Smooth muscle cell (in vitro differentiated cells): ENCODE measurements at regions not wholly inside any gene's neighbourhood (a gene's known extent, or its start where the extent isn't known, plus 50 kb on each side); places are given as distances from the start of the nearest gene placed in this dataset.

ENCODE experiments used
- DNase-seq: peaks from one replicate; lab custom pipeline; 2025; ENCODE audit not compliant: unreplicated experiment; lab: John Stamatoyannopoulos, UW
- H2AFZ ChIP-seq: fragments of 200-600 bp; sonication (generic); 2 replicates; pipeline ENCODE4 v1.6.0; 2016; ENCODE audit warnings: antibody characterized with exemption, low read depth, mild to moderate bottlenecking
- H3F3A ChIP-seq: fragments of 200-600 bp; sonication (generic); 2 replicates; pipeline ENCODE4 v1.6.0; 2017; ENCODE audit warnings: antibody characterized with exemption, low read depth
- H3K27ac ChIP-seq: fragments of 200-600 bp; sonication (generic); 2 replicates; pipeline ENCODE4 v1.5.1; 2016; ENCODE audit warnings: low read depth, mild to moderate bottlenecking
- H3K27me3 ChIP-seq: fragments of 200-600 bp; sonication (generic); 2 replicates; pipeline ENCODE4 v1.6.1; 2016; ENCODE audit warnings: low read depth, mild to moderate bottlenecking
- H3K36me3 ChIP-seq: fragments of 200-600 bp; sonication (generic); 2 replicates; pipeline ENCODE4 v1.5.1; 2016; ENCODE audit warnings: low read depth
- H3K4me1 ChIP-seq: fragments of 200-600 bp; sonication (generic); 2 replicates; pipeline ENCODE4 v1.5.1; 2016; ENCODE audit warnings: low read depth
- H3K4me2 ChIP-seq: fragments of 200-600 bp; sonication (generic); 2 replicates; pipeline ENCODE4 v1.6.0; 2016; ENCODE audit warnings: mild to moderate bottlenecking
- H3K4me3 ChIP-seq: fragments of 200-600 bp; sonication (generic); 2 replicates; pipeline ENCODE4 v1.5.1; 2016; ENCODE audit warnings: mild to moderate bottlenecking
- H3K79me2 ChIP-seq: fragments of 200-600 bp; sonication (generic); 2 replicates; pipeline ENCODE4 v1.6.0; 2016; ENCODE audit warnings: low read depth, mild to moderate bottlenecking
- H3K9ac ChIP-seq: fragments of 200-600 bp; sonication (generic); 2 replicates; pipeline ENCODE4 v1.6.0; 2016; ENCODE audit warnings: low read depth
- H3K9me3 ChIP-seq: fragments of 200-600 bp; sonication (generic); replicated peaks from 2 replicates; pipeline ENCODE4 v1.5.1; 2016; ENCODE audit warnings: low read depth
- H4K20me1 ChIP-seq: fragments of 200-600 bp; sonication (generic); 2 replicates; pipeline ENCODE4 v1.6.0; 2016; ENCODE audit warnings: low read depth
- WGBS: methylation state at CpG from one replicate; pipeline ENCODE4 v1.1.7; 2016; ENCODE audit warnings: low lambda C conversion rate; 5-methylcytosine and 5-hydroxymethylcytosine counted together
- TF ChIP-seq, protein P1 (sequence below): fragments of 200-600 bp; sonication (generic); IDR thresholded peaks from 2 replicates; pipeline ENCODE4 v1.5.1; 2017; ENCODE audit warnings: borderline replicate concordance, mild to moderate bottlenecking, antibody characterized with exemption; ENCODE audit not compliant: insufficient read depth, poor library complexity, severe bottlenecking

DNA sequence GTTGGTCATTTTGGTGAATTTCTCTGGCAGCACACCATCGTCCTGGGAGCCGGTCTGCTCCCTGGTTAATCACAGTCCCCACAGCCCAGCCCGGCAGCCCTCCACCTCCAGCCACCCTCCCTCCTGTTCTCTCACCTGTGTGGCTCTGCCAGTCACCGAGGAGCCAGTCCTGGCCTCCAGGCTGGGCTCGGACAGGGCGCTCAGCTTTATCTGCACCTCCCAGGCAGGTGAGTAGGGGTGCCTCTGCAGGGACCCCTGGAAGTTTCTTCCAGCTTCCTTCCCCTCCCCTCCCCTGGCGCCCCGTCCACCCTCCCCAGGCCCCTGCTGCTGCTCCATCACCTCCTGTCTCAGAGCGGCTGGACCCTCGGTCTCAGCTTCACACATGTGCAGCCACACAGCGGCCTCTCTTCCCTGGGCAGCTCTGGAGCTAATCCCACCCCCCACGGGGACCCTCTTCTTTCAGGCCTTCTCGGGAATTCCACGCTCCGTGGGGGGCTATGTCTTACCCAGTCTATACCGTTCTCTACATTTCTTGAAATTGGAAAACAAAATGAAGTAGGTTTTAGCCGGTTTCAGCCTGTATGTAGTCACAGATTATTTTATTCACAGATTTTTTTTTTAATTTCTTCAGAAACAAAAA, 213.9 kb upstream of the PPP2R2D start:
- WGBS, result 77% methylated on average over 13 of the region's 17 CpGs
- no peak for DNase-seq
- Histone ChIP-seq H3K4me2 (no peak overlapping the region), H3K27me3 (peaks cover 3% of the 10 kb centered on the region), H3K4me3 (no peak overlapping the region), H3K27ac (no peak overlapping the region), H3K4me1 (peaks cover 13% of the 10 kb centered on the region), H3K79me2 (no peaks in the 10 kb centered on the region), H3K36me3 (no peaks in the 10 kb centered on the region), H3K9ac (no peak overlapping the region), H3F3A (no peaks in the 10 kb centered on the region), H2AFZ (no peak overlapping the region), H3K9me3 (no peaks in the 10 kb centered on the region), H4K20me1 (no peaks in the 10 kb centered on the region)
- TF ChIP-seq, protein P1, sequence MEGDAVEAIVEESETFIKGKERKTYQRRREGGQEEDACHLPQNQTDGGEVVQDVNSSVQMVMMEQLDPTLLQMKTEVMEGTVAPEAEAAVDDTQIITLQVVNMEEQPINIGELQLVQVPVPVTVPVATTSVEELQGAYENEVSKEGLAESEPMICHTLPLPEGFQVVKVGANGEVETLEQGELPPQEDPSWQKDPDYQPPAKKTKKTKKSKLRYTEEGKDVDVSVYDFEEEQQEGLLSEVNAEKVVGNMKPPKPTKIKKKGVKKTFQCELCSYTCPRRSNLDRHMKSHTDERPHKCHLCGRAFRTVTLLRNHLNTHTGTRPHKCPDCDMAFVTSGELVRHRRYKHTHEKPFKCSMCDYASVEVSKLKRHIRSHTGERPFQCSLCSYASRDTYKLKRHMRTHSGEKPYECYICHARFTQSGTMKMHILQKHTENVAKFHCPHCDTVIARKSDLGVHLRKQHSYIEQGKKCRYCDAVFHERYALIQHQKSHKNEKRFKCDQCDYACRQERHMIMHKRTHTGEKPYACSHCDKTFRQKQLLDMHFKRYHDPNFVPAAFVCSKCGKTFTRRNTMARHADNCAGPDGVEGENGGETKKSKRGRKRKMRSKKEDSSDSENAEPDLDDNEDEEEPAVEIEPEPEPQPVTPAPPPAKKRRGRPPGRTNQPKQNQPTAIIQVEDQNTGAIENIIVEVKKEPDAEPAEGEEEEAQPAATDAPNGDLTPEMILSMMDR, result no peak

DNA sequence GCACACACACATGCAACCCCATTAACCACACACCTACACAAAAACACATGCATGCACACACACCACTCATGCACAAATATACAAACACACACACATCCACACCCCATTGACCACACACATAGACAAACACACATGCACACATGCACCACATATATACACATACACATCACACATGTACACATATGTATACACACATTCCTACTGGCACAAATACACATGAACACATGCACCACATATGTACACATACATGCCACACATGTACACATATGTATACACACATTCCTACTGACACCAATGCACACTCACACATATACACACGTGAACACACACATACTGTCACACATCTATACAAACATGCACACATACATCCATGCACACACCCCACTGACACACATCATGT, 212.5 kb upstream of the PPP2R2D start:
- H3K36me3 ChIP-seq, result no peaks in the 10 kb centered on the region
- H3K79me2 ChIP-seq, result no peaks in the 10 kb centered on the region
- peaks cover 13% of the 10 kb centered on the region for H3K4me1 ChIP-seq
- no peak overlapping the region for H3K27ac ChIP-seq
- no peak overlapping the region for H2AFZ ChIP-seq
- H3K9me3 ChIP-seq, result no peaks in the 10 kb centered on the region
- H3K4me3 ChIP-seq, result no peak overlapping the region
- H3F3A ChIP-seq, result no peaks in the 10 kb centered on the region
- TF ChIP-seq, protein P1, result no peak
- H3K27me3 ChIP-seq, result peaks cover 13% of the 10 kb centered on the region
- no peak for DNase-seq
- no peaks in the 10 kb centered on the region for H4K20me1 ChIP-seq
- no peak overlapping the region for H3K9ac ChIP-seq
- no peak overlapping the region for H3K4me2 ChIP-seq
- WGBS, result 89% methylated on average over 1 of the region's 1 CpG

DNA sequence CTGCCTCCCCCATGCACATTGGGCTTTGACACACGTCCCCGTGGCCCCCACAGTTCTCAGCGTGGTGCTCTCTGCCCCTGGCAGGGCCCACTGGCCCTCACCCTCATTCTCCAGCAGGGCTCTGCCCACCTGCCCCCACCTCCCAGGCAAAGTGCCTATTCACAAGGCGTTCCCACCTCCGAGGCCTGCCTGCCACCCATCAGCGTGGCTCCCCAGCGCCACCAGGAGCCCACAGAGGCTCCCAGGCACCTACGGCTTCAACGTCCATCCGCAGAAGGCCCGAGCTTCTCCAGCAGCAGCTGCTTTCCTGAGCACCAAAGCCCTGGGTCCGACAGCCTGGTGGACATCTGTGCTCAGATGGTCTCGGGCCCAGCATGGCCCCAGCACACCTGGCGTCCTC, 211.8 kb upstream of the PPP2R2D start:
- WGBS, result 69% methylated on average over 14 of the region's 14 CpGs
- Histone ChIP-seq H3K36me3 (no peaks in the 10 kb centered on the region), H3K79me2 (no peaks in the 10 kb centered on the region), H3F3A (no peaks in the 10 kb centered on the region), H3K9me3 (no peaks in the 10 kb centered on the region), H3K4me2 (no peak overlapping the region), H2AFZ (no peak overlapping the region), H3K27me3 (peaks cover 18% of the 10 kb centered on the region), H4K20me1 (no peaks in the 10 kb centered on the region), H3K4me1 (peaks cover 13% of the 10 kb centered on the region), H3K9ac (no peak overlapping the region), H3K4me3 (no peak overlapping the region), H3K27ac (no peak overlapping the region)
- no peak for DNase-seq
- TF ChIP-seq, protein P1, result no peak

GRCh38 chr10:131689486-131689885, 211.3 kb upstream of the PPP2R2D start:
- Histone ChIP-seq H3K4me3 (no peak overlapping the region), H3K4me1 (peaks cover 13% of the 10 kb centered on the region), H3K9ac (no peak overlapping the region), H3K9me3 (no peaks in the 10 kb centered on the region), H3K4me2 (no peak overlapping the region), H4K20me1 (no peaks in the 10 kb centered on the region), H3K27me3 (peaks cover 18% of the 10 kb centered on the region), H2AFZ (no peak overlapping the region), H3F3A (no peaks in the 10 kb centered on the region), H3K27ac (no peak overlapping the region), H3K79me2 (no peaks in the 10 kb centered on the region), H3K36me3 (no peaks in the 10 kb centered on the region)
- DNase-seq, result no peak
- TF ChIP-seq, protein P1, result no peak
- 95% methylated on average over 20 of the region's 20 CpGs for WGBS
